Kidney tubule cell (primary cell): ENCODE measurements at regions not wholly inside any gene's neighbourhood (a gene's known extent, or its start where the extent isn't known, plus 50 kb on each side); places are given as distances from the start of the nearest gene placed in this dataset.
"Not testable (repeated sequence)": the region's sequence is repeated elsewhere in the genome, so short reads cannot be mapped to it uniquely, and the experiment has no call there.

Experiments used
- DNase-seq: peaks from one replicate; pipeline ENCODE4 v3.0.0-alpha.2; 2018; ENCODE audit warnings: low spot score

- not testable (repeated sequence) for DNase-seq
These were observed 394.3 kb downstream of the PTH2R start for GRCh38 chr2:208800887-208801286.

DNA sequence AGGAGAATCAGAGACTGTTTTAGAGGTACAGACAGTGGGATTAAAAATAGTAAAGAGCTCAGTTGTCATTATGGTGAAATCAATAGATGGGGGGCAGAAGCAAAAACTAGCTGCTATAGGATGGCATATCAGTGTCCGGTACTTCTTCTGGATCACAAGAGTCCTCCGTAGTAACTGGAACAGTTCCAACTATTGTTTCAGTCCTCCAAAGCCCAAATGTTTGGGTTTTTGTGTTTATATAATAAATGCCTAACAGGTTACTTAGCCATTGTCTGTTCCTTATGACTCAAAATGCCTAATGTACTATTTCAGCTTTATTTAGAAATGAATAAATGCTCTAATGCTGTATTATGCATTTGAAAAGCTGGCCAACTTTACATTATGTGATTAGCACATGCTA is 401.2 kb downstream of the PTH2R start:
- DNase-seq, result peak; percentile 32

DNA sequence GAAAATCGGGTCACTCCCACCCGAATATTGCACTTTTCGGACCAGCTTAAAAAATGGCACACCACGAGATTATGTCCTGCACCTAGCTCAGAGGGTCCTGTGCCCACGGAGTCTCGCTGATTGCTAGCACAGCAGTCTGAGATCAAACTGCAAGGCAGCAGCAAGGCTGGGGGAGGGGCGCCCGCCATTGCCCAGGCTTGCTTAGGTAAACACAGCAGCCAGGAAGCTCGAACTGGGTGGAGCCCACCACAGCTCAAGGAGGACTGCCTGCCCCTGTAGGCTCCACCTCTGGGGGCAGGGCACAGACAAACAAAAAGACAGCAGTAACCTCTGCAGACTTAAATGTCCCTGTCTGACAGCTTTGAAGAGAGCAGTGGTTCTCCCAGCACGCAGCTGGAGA is 405.3 kb downstream of the PTH2R start:
- DNase-seq, result not testable (repeated sequence)

DNA sequence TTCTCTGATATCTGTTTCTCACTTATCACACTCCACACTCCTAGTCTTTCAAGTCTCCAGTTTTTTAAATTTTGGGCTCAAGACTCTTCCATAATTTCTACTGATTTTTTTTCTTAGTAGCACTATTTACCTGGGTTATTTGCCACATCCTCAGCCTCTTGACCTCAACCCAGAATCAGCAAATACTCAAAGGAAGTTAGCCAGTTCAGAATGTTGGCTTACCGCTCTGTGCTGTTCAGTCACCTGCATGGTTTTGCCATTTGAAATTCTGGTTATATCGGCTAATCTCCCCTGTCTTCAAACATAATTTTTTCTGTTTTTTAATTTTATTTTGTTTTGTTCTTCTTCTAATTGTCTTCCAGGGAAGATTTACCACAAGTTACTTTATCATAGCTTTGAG is 412.6 kb downstream of the PTH2R start:
- DNase-seq, result no peak

DNA sequence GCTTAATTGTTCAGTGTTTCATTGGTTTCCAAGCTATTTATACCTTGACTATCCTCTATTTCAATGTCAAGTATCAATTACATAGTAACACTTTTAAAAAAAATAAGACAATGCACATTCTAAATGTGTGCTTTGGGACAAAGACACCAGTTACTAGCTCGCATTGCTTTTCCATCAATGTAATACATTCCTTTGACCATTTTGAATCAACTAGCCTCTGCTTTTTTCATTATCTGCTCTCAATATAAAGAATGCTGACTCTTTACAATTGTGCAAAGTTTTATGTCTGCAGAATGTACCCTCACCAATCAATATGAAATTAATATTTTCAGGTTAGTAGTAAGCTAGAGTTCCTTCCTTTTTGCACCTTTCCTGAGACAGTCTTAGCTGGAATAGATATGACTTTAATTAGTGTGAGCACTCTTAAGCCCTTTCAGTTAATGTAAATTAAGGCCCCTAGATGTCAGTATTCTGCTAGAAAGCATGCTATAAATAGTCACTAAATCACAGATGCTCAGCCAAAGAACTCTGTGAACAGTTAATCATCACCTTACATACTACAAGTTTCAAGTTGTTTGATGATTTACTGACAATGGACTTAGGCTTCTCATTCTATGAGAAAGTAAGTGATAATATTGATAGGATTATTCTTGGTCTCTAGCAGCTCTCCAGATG is 413.6 kb downstream of the PTH2R start:
- DNase-seq, result peak; percentile 70

- DNase-seq, result no peak
These were observed 420.5 kb downstream of the PTH2R start for GRCh38 chr2:208827109-208827508.

DNA sequence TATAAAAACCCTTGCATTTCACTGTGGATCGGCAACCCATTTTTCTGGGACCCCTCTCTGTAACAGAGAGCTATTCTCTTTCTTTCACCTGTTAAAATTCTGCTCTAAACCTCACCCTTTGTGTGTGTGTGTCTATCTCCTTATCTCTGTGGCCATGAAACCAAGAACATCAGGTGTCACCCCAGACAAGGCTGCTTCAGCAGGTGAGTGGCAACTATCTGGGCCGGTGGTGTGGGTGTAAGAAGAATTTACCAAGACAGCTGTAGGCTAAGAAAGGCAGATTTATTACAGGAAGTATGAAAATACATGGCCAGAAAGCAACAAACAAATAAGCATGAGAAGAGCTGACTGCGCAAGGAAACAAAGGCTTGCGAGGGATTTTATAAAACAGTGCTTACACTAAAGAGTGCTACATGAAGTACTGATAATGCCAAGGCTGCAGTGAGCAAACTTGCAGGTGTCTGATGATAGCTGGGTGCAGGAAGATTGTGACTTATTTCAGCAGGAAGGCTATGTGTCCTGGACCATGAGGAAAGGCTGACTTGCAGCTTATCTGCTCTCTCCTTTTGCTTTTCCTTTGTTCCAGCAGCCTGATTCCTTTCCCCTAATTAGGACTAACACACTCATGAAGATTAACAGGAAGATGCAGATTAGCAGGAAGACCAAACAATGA is 421.1 kb downstream of the PTH2R start:
- no peak for DNase-seq

GRCh38 chr2:208830203-208830602 is 423.6 kb downstream of the PTH2R start:
- DNase-seq, result no peak

- no peak for DNase-seq
These were observed 441.1 kb downstream of the PTH2R start for GRCh38 chr2:208847651-208848050.

DNA sequence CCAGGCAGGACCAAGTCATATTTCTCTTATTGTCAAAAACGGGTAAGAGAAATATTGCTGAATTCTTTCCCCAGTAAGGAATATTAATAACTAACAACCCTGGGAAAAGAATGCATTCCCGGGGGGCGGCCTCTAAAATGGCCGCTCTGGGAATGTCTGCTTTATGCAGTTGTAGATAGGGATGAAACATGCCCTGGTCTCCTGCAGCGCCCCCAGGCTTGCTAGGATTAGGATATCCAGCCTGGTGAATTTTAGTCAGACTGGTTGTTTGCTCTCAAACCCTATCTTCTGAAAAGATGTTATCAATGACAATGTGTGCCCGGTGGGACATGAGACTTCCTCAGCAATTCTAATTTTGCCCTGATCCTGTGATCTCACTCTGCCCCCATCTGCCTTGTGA is 448.1 kb downstream of the PTH2R start:
- DNase-seq, result no peak

- no peak for DNase-seq
These were observed 460.8 kb downstream of the PTH2R start for GRCh38 chr2:208867374-208867773.

GRCh38 chr2:208872591-208872990 is 466.0 kb downstream of the PTH2R start:
- no peak for DNase-seq

GRCh38 chr2:208879666-208880065 is 473.1 kb downstream of the PTH2R start:
- no peak for DNase-seq

GRCh38 chr2:208880171-208880570 is 473.6 kb downstream of the PTH2R start:
- no peak for DNase-seq

DNA sequence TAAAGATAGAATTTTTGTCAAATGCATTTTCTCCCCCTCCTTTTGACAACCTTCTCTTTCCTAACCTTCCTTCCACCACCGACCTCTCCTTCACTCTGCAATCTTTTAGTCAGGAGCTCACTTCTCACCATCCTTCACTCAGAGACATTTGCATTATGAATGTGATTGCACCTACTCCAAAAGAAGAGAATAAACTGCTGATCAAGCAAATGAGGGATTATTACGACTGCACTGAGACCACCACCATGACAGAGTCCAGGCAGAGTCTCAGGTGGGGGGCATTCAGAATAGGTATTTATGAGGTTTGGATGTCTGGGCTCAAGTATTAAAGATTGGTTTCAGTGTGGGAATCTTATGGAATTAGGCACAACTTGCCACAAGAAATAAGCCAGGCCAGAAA is 483.9 kb downstream of the PTH2R start:
- DNase-seq, result no peak

- DNase-seq, result no peak
These were observed 485.6 kb downstream of the PTH2R start for GRCh38 chr2:208892203-208892602.

DNA sequence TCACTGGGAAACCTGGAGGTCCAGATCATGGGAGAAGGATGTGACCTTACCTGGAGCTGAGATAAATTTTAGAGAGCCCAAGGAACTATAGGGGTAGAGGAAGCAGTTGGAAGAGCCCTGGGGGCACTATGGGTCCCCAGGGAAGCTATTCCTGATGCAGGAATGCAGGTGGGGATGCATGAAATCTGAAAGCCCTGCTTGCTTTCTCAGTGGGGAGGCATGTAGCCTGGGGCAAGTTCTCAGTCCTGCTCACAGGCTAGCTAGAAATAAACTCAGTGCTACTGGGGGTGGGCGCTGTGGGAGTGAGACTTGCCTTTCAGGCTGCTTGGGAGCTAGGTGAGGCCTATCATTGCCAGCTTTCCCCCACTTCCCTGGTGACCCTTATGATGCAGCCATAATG is 499.7 kb downstream of the PTH2R start:
- no peak for DNase-seq

GRCh38 chr2:208915401-208915800 is 508.4 kb upstream of the MAP2 start:
- no peak for DNase-seq

DNA sequence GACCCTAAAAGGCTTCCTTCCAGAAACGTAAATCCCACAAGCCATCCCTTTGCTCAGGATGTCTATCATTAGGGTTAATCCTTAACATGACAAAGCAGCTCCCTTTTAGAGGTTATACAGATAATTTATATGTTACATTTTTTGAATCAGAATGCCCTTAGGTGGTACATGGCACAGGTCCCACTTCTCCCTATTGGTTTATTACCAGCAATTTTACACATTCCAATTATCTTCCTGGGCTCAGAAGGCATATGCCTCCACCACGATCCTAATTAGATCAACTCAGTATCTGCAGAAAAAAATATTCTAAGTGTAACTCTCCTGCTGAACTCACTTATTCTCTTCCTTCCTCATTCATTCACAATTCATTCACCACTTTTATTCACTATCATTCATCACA is 507.0 kb upstream of the MAP2 start:
- no peak for DNase-seq

DNA sequence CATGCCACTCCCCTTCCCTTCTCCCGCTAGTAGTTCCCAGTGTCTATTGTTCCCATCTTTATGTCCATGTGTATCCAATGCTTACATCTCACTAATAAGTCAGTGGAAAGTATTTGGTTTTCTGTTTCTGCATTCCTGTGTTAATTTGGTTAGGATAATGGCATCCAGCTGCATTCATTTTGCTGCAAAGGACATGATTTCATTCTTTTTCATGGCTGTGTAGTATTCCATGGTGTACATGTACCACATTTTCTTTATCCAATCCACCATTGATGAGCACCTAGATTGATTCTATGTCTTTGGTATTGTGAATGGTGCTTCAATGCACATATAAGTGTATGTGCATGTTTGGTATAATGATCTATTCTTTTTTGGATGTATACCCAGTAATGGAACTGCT is 502.5 kb upstream of the MAP2 start:
- DNase-seq, result not testable (repeated sequence)

DNA sequence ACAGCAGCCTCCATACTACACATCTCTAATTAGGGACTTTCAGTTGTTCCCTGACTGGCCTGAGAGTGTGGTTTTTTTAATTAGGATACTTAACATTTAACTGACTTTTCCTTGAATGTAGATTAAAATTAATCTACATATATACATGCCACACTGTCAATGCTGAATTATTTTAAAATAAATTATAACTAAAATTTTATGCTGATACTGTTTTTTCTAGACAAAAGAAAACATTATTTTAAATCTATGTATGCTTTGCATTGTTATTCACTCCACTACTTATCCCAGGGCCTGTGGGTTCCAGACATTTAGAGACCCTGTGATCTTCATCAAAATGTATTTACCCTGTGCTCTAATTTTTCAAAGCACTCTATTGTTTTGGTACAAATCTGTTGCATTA is 496.0 kb upstream of the MAP2 start:
- DNase-seq, result no peak

- DNase-seq, result peak; percentile 4
These were observed 494.5 kb upstream of the MAP2 start for GRCh38 chr2:208929139-208929864.

DNA sequence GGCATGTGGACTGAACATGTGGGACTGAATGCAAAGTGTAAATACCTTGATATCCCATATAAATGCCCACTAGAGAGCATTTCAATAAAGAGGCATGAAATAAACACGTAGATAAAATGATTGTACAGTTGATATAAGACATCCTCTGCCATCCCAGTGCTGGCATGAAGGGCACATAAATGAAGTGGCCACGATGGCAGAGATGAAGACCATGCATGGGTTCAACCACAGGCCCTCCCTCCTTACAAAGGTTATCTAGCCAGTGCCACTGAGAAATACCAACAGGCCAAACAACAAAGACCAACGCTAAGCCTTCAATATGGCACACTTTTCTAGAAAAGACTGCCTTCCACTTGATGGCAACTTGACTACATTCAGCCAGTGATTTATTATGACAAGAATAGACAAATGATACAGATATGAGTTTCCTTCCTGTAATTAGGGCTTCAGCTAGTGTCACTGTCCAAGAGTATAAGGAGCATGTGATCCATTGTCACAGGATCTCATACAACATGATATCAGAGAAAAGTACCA is 493.9 kb upstream of the MAP2 start:
- DNase-seq, result no peak
